Sigmoid colon (tissue), 6 donors: ENCODE measurements at regions not wholly inside any gene's neighbourhood (a gene's known extent, or its start where the extent isn't known, plus 50 kb on each side); places are given as distances from the start of the nearest gene placed in this dataset.

Experiments
- DNase-seq: peaks from one replicate; pipeline ENCODE4 v3.0.0-alpha.2; 2019
- H3K27ac ChIP-seq, 4 donors: fragments of 200-600 bp; sonication (generic); one replicate each; pipeline ENCODE4 v1.5.1; 2016 to 2019; ENCODE audit warnings: mild to moderate bottlenecking in 1 of 4
- H3K27me3 ChIP-seq, 3 donors: fragments of 200-600 bp; sonication (generic); one replicate each; pipeline ENCODE4 v1.5.1; 2019; ENCODE audit warnings: mild to moderate bottlenecking in 1 of 3
- H3K36me3 ChIP-seq, 4 donors: fragments of 200-600 bp; sonication (generic); one replicate each; pipeline ENCODE4 v1.5.1; 2016 to 2019
- H3K4me1 ChIP-seq, 4 donors: fragments of 200-600 bp; sonication (generic); one replicate each; pipeline ENCODE4 v1.5.1; 2017 to 2019
- H3K4me3 ChIP-seq, 4 donors: fragments of 200-600 bp; sonication (generic); one replicate each; pipeline ENCODE4 v1.5.1; 2017 to 2019; ENCODE audit warnings: mild to moderate bottlenecking in 2 of 4, moderate library complexity in 1 of 4
- H3K9me3 ChIP-seq, 4 donors: fragments of 200-600 bp in 3 of 4; sonication (generic) in 3 of 4; one replicate each; pipeline versions ENCODE4 v1.5.1 to v1.6.1; 2013 to 2019
- CTCF ChIP-seq, 4 experiments: fragments of 450-650 bp in 3 of 4; fragments of 200-600 bp in 1 of 4; IDR thresholded peaks; one replicate each; pipeline ENCODE4 v1.5.1; 2016 to 2019; ENCODE audit warnings: antibody characterized with exemption in 4 of 4, mild to moderate bottlenecking in 3 of 4, moderate library complexity in 2 of 4
- EP300 ChIP-seq, 4 donors: sonication (generic); formaldehyde crosslinking; IDR thresholded peaks; one replicate each; pipeline ENCODE4 v1.6.1; 2017; ENCODE audit warnings: antibody characterized with exemption in 4 of 4
- POLR2A ChIP-seq, 2 donors: fragments of 450-650 bp; IDR thresholded peaks; one replicate each; pipeline ENCODE4 v1.6.1; 2016; ENCODE audit warnings: antibody characterized with exemption in 2 of 2, mild to moderate bottlenecking in 2 of 2, moderate library complexity in 2 of 2
- POLR2AphosphoS5 ChIP-seq, 4 donors: sonication (generic); formaldehyde crosslinking; IDR thresholded peaks; one replicate each; pipeline ENCODE4 v1.6.1; 2017; ENCODE audit warnings: antibody characterized with exemption in 4 of 4
- WGBS, 2 donors: extraction: QIAGEN DNeasy Blood & Tissue Kit; methylation state at CpG; one replicate each; pipeline ENCODE4 v1.1.7; 2013; 5-methylcytosine and 5-hydroxymethylcytosine counted together
- intact Hi-C: fragments of 100-400 bp; cut with DNase I; formaldehyde crosslinking; loops from one replicate; pipeline ENCODE4 v1.15.1; 2023
- donor health status: healthy with polysubstance abuse.
- donor health status: healthy.

- intact Hi-C loops, result no loop called here
- no peak for DNase-seq
- no peaks in the 10 kb centered on the region for H3K9me3 ChIP-seq
- no peak overlapping the region for H3K4me3 ChIP-seq
- H3K36me3 ChIP-seq, result no peaks in the 10 kb centered on the region
- H3K27me3 ChIP-seq, result no peaks in the 10 kb centered on the region
- no peak overlapping the region for H3K27ac ChIP-seq
- peaks cover 0 to 8% (median 3%) of the 10 kb centered on the region in 4 donors for H3K4me1 ChIP-seq
- TF ChIP-seq EP300 (IDR thresholded peaks at IDR 0.05), result no peak
- TF ChIP-seq CTCF (IDR thresholded peaks at IDR 0.05), result no peak
- TF ChIP-seq POLR2AphosphoS5 (IDR thresholded peaks at IDR 0.05), result no peak
- TF ChIP-seq POLR2A (IDR thresholded peaks at IDR 0.05), result no peak
- 72 to 73% methylated on average over 8 of the region's 8 CpGs for WGBS, 2 donors
These were observed 821.6 kb downstream of the TUSC7 start for GRCh38 chr3:117531078-117531767.

GRCh38 chr3:117532268-117532667, 822.7 kb downstream of the TUSC7 start:
- no peaks in the 10 kb centered on the region for H3K36me3 ChIP-seq
- intact Hi-C loops, result no loop called here
- no peaks in the 10 kb centered on the region for H3K9me3 ChIP-seq
- H3K4me3 ChIP-seq, result no peak overlapping the region
- no peaks in the 10 kb centered on the region for H3K27me3 ChIP-seq
- no peak overlapping the region for H3K27ac ChIP-seq
- no peak for DNase-seq
- peaks cover 0 to 8% (median 3%) of the 10 kb centered on the region in 4 donors for H3K4me1 ChIP-seq
- 78 to 85% methylated on average over 8 of the region's 8 CpGs for WGBS, 2 donors
- no peak for TF ChIP-seq CTCF (IDR thresholded peaks at IDR 0.05)
- TF ChIP-seq POLR2AphosphoS5 (IDR thresholded peaks at IDR 0.05), result no peak
- no peak for TF ChIP-seq POLR2A (IDR thresholded peaks at IDR 0.05)
- TF ChIP-seq EP300 (IDR thresholded peaks at IDR 0.05), result no peak

GRCh38 chr3:117534138-117534537, 824.6 kb downstream of the TUSC7 start:
- H3K27ac ChIP-seq, result no peak overlapping the region

GRCh38 chr3:117536006-117536405, 826.4 kb downstream of the TUSC7 start:
- Histone ChIP-seq H3K4me3 (no peak overlapping the region), H3K27me3 (no peaks in the 10 kb centered on the region), H3K9me3 (no peaks in the 10 kb centered on the region), H3K27ac (no peak overlapping the region), H3K4me1 (peaks cover 0 to 8% (median 3%) of the 10 kb centered on the region in 4 donors), H3K36me3 (no peaks in the 10 kb centered on the region)
- intact Hi-C loops, result no loop called here
- 47 to 77% methylated on average over 4 of the region's 4 CpGs for WGBS, 2 donors
- no peak for TF ChIP-seq CTCF (IDR thresholded peaks at IDR 0.05)
- no peak for DNase-seq

More at GRCh38 chr3:117534138-117534537, 824.6 kb downstream of the TUSC7 start:
- no peak for DNase-seq
- Histone ChIP-seq H3K27me3 (no peaks in the 10 kb centered on the region), H3K4me1 (peaks cover 0 to 8% (median 3%) of the 10 kb centered on the region in 4 donors), H3K4me3 (no peak overlapping the region), H3K9me3 (no peaks in the 10 kb centered on the region), H3K36me3 (no peaks in the 10 kb centered on the region)
- 85 to 86% methylated on average over 1 of the region's 1 CpG for WGBS, 2 donors
- no peak for TF ChIP-seq EP300 (IDR thresholded peaks at IDR 0.05)
- no peak for TF ChIP-seq CTCF (IDR thresholded peaks at IDR 0.05)
- no peak for TF ChIP-seq POLR2A (IDR thresholded peaks at IDR 0.05)
- TF ChIP-seq POLR2AphosphoS5 (IDR thresholded peaks at IDR 0.05), result no peak
- intact Hi-C loops, result no loop called here

GRCh38 chr3:117537949-117538348, 828.4 kb downstream of the TUSC7 start:
- no peaks in the 10 kb centered on the region for H3K27me3 ChIP-seq
- H3K4me3 ChIP-seq, result no peak overlapping the region
- H3K9me3 ChIP-seq, result no peaks in the 10 kb centered on the region
- 89 to 93% methylated on average over 1 of the region's 1 CpG for WGBS, 2 donors
- H3K36me3 ChIP-seq, result no peaks in the 10 kb centered on the region
- no peaks in the 10 kb centered on the region for H3K4me1 ChIP-seq
- TF ChIP-seq EP300 (IDR thresholded peaks at IDR 0.05), result no peak
- no peak for TF ChIP-seq POLR2AphosphoS5 (IDR thresholded peaks at IDR 0.05)
- TF ChIP-seq CTCF (IDR thresholded peaks at IDR 0.05), result no peak
- no peak for TF ChIP-seq POLR2A (IDR thresholded peaks at IDR 0.05)
- no peak overlapping the region for H3K27ac ChIP-seq
- DNase-seq, result no peak
- intact Hi-C loops, result no loop called here
